ENCODE measurements at regions not wholly inside any gene's neighbourhood (a gene's known extent, or its start where the extent isn't known, plus 50 kb on each side); places are given as distances from the start of the nearest gene placed in this dataset.
A peak's percentile ranks its signal among the peaks of the same experiment; 100 is the strongest.

- Histone ChIP-seq H3K9me3 (ENCODE audit: insufficient read depth in 2 of 2, low read depth in 1 of 2, low read length in 1 of 2) (no peaks in the 10 kb centered on the region), H3K14ac (ENCODE audit: insufficient read length) (no peak overlapping the region), H3K23ac (ENCODE audit: insufficient read length) (no peak overlapping the region), H4K8ac (ENCODE audit: extremely low read depth, insufficient read depth, low read length) (no peak overlapping the region), H3K4me1 (replicated peaks in 1 of 4; ENCODE audit: control insufficient read depth in 3 of 4, insufficient read depth in 4 of 4, low read length in 3 of 4) (0 out of 7 replicates have a peak, but pooled peaks cover 0 to 2% (median 0%) of the 10 kb centered on the region in 4 experiments), H2AFZ (ENCODE audit: low read length) (peak overlapping the region; percentile 89; the same call in 1 of the 2 replicates), H3K23me2 (ENCODE audit: low read depth, low read length) (no peaks in the 10 kb centered on the region), H4K5ac (ENCODE audit: insufficient read length, low read depth, low read length) (no peak overlapping the region), H3K79me1 (ENCODE audit: low read depth, low read length) (no peaks in the 10 kb centered on the region), H3K79me2 (ENCODE audit: control insufficient read depth in 1 of 2, insufficient read depth in 2 of 2, low read length in 2 of 2) (no peaks in the 10 kb centered on the region), H3K4me3 (ENCODE audit: extremely low read depth in 1 of 4, insufficient read depth in 2 of 4, low read depth in 3 of 4, low read length in 4 of 4) (no peak overlapping the region), H3K27me3 (replicated peaks in 1 of 4; ENCODE audit: control insufficient read depth in 3 of 4, extremely low read depth in 1 of 4, insufficient read depth in 3 of 4, low read length in 3 of 4) (no peaks in the 10 kb centered on the region), H2BK12ac (ENCODE audit: low read depth, low read length) (no peak overlapping the region), H2BK20ac (ENCODE audit: low read length) (no peak overlapping the region), H3K9ac (replicated peaks in 1 of 4; ENCODE audit: extremely low read depth in 1 of 4, low read depth in 3 of 4, low read length in 3 of 4) (no peak overlapping the region), H4K20me1 (replicated peaks in 1 of 2; ENCODE audit: control insufficient read depth in 1 of 2, insufficient read depth in 2 of 2, low read length in 2 of 2) (no peaks in the 10 kb centered on the region), H4K91ac (replicated peaks; ENCODE audit: insufficient read length, low read length) (no peak overlapping the region), H2BK5ac (ENCODE audit: low read depth, low read length) (no peak overlapping the region), H2BK15ac (ENCODE audit: low read length) (no peak overlapping the region), H3K18ac (ENCODE audit: extremely low read depth, low read length) (no peak overlapping the region), H2AK5ac (ENCODE audit: low read depth, low read length) (no peak overlapping the region), H3K4me2 (ENCODE audit: insufficient read depth in 1 of 2, low read depth in 2 of 2, low read length in 2 of 2) (no peak overlapping the region), H2BK120ac (replicated peaks; ENCODE audit: low read depth, low read length) (no peak overlapping the region), H3K36me3 (ENCODE audit: control insufficient read depth in 2 of 4, insufficient read depth in 4 of 4, low read length in 3 of 4) (no peaks in the 10 kb centered on the region), H3K56ac (replicated peaks; ENCODE audit: insufficient read length, low read depth, low read length) (no peak overlapping the region), H3K27ac (ENCODE audit: low read depth, low read length) (no peak overlapping the region), H3K4ac (replicated peaks; ENCODE audit: insufficient read length, low read depth, low read length) (no peak overlapping the region)
- WGBS, 2 experiments (ENCODE audit: extremely low coverage in 1 of 2, insufficient coverage in 1 of 2, insufficient read length in 1 of 2, insufficient replicate concordance in 2 of 2, low coverage in 1 of 2, low lambda C conversion rate in 2 of 2, missing lambda C conversion rate in 1 of 2), result 74% methylated on average over 1 of the region's 1 CpG; no CpG with 5 or more reads in 1 of the 2 experiments
- ChIA-PET POLR2A (ENCODE audit: partially characterized antibody) (no interaction called here), CTCF (ENCODE audit: partially characterized antibody) (interaction anchor here (1.4 kb wide), 1 partner anchor 19 kb away, joined by 4 read pairs; no protein-coding TSS in a partner anchor)
- TF ChIP-seq E2F6 (IDR thresholded peaks at IDR 0.05) (no peak), CREB1 (IDR thresholded peaks at IDR 0.05) (no peak), CBX8 (IDR thresholded peaks at IDR 0.05; ENCODE audit: borderline replicate concordance, low read depth, low read length) (no peak), ATF3 (IDR thresholded peaks at IDR 0.05; ENCODE audit: insufficient read depth, low read depth, low read length) (no peak), RNF2 (IDR thresholded peaks at IDR 0.05; ENCODE audit: borderline replicate concordance, low read depth, low read length, missing control alignments, poor library complexity, severe bottlenecking) (no peak)
- DNase-seq (ENCODE audit: low read depth in 1 of 2, low spot score in 2 of 2) (no peak), FAIRE-seq (no peak)
Observed at GRCh38 chr9:68648971-68649370, 56.1 kb upstream of the PIP5K1B start.
